ENCODE measurements at regions not wholly inside any gene's neighbourhood (a gene's known extent, or its start where the extent isn't known, plus 50 kb on each side); places are given as distances from the start of the nearest gene placed in this dataset.

DNA sequence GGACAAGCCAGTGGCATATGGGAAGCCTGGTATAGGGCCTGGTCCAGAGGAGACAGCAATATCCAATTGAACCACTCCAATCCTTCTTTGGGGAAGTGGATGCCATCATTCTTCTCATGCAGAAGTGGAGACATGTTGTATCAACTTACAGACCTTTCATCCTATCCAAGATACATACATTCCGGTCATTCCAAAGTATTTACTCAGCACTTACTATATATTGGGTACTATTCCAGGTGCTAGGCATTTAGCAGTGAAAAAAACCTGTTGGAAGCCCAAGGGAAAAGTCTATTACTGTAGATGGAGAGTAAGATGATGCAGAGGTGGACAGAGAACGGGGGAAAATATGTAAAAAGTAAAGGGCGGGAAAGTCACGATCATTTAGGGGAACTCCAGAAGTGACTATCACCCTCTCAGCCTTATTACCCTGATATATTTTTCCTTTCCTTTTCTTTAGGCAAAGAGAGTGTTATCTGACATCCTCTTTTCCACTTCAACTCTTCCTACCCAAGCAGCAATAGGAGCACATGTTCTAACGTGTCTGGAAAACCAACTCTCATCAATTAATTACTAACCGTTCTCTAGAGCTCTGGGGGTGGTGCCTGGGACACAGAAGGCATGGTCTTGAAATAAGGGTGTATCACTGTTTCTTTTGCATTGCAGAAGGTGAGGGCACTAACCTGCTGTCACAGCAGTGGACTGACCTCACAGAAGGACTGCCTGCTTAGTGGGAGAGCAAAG, 210.1 kb upstream of the MAF start:
- no peak overlapping the region for H4K8ac ChIP-seq (ENCODE audit: low read length)
- H3K36me3 ChIP-seq (ENCODE audit: control insufficient read depth in 1 of 2, insufficient read depth in 2 of 2, low read depth in 1 of 2, low read length in 2 of 2): no peaks in the 10 kb centered on the region
- no peaks in the 10 kb centered on the region for H3K9me3 ChIP-seq (ENCODE audit: control insufficient read depth, low read length)
- no peak overlapping the region for H3K14ac ChIP-seq (ENCODE audit: low read length in 2 of 2)
- H2BK5ac ChIP-seq (ENCODE audit: low read depth, low read length, poor library complexity, severe bottlenecking): no peak overlapping the region
- H2AK5ac ChIP-seq (ENCODE audit: low read length, severe bottlenecking): peak overlapping the region; percentile 4
- H3K27ac ChIP-seq (ENCODE audit: low read length, poor library complexity, severe bottlenecking): peak overlapping the region; percentile 25
- H3K18ac ChIP-seq (ENCODE audit: low read depth in 1 of 2, low read length in 2 of 2): no peak overlapping the region
- no peak overlapping the region for H3K4me2 ChIP-seq (ENCODE audit: low read length, poor library complexity, severe bottlenecking)
- H2AFZ ChIP-seq (ENCODE audit: low read depth, low read length): no peak overlapping the region
- no peak overlapping the region for H2BK12ac ChIP-seq (ENCODE audit: low read length in 2 of 2)
- 73% methylated on average over 3 of the region's 6 CpGs for WGBS
- DNase-seq: no peak
- H3K4me1 ChIP-seq (ENCODE audit: control insufficient read depth, insufficient read depth, low read depth, low read length): peaks cover 9% of the 10 kb centered on the region
- H3K4me3 ChIP-seq (ENCODE audit: insufficient read depth in 1 of 2, low read depth in 1 of 2, low read length in 2 of 2): no peak overlapping the region
- no peak overlapping the region for H3K4ac ChIP-seq (ENCODE audit: low read depth in 1 of 2, low read length in 2 of 2)
- H3K27me3 ChIP-seq (ENCODE audit: control insufficient read depth in 1 of 2, insufficient read depth in 1 of 2, low read length in 2 of 2): peaks cover 0 to 21% of the 10 kb centered on the region in 2 experiments
- H3K9ac ChIP-seq (ENCODE audit: low read length): no peak overlapping the region
- no peak overlapping the region for H2BK15ac ChIP-seq (ENCODE audit: low read depth, poor library complexity, severe bottlenecking)
- H3K79me1 ChIP-seq (replicated peaks; ENCODE audit: low read length, poor library complexity, severe bottlenecking): no peaks in the 10 kb centered on the region
- H2BK120ac ChIP-seq (ENCODE audit: low read depth, low read length): no peak overlapping the region
- H4K91ac ChIP-seq (ENCODE audit: low read length): no peak overlapping the region
- no peak overlapping the region for H3K23ac ChIP-seq (ENCODE audit: low read length in 2 of 2)

DNA sequence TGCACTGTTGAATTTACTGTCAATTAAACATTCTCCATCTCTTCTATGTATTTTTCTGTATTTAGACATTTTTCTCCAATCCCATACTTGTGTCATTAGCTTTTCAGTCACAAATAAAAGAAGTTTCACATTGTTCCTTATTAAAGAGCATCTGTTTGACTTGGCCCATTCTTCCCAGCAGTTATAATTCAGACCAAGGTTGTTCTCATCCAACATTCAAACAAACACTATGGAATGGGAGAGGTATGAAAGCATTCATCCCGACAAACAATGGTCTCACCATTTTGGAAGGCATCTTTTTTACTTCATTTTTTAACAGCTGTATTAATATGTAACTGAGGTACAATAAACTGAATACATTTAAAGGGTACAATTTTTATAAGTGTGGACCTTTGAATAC, 208.8 kb upstream of the MAF start:
- Histone ChIP-seq H3K36me3 (ENCODE audit: control insufficient read depth in 1 of 2, insufficient read depth in 2 of 2, low read depth in 1 of 2, low read length in 2 of 2) (no peaks in the 10 kb centered on the region), H4K8ac (ENCODE audit: low read length) (no peak overlapping the region)

DNA sequence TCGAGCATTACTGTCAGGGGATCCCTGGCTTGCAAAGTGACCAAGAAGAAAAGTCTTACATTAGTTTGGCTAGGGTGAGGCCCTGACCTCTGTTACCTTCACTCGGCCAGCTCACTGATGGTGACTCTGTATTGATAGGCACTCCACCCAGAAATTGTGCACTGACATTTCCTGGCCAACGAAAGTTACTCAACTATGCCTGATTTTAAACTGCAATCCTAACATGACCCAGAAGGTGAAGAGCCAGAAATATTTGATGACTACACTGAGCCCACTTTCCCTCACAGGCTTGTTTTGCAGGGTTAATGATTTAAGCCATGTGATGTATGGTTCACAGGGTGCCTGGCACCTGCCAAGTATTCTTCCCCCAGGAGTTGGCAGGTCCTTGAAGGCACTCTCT, 208.2 kb upstream of the MAF start:
- no peak overlapping the region for H2BK5ac ChIP-seq (ENCODE audit: low read depth, low read length, poor library complexity, severe bottlenecking)
- H3K14ac ChIP-seq (ENCODE audit: low read length in 2 of 2): no peak overlapping the region
- H2AFZ ChIP-seq (ENCODE audit: low read depth, low read length): no peak overlapping the region
- H3K9ac ChIP-seq (ENCODE audit: low read length): no peak overlapping the region
- no peaks in the 10 kb centered on the region for H3K9me3 ChIP-seq (ENCODE audit: control insufficient read depth, low read length)
- peaks cover 9% of the 10 kb centered on the region for H3K4me1 ChIP-seq (ENCODE audit: control insufficient read depth, insufficient read depth, low read depth, low read length)
- no peak overlapping the region for H3K4me2 ChIP-seq (ENCODE audit: low read length, poor library complexity, severe bottlenecking)
- no peak overlapping the region for H3K4me3 ChIP-seq (ENCODE audit: insufficient read depth in 1 of 2, low read depth in 1 of 2, low read length in 2 of 2)
- H2AK5ac ChIP-seq (ENCODE audit: low read length, severe bottlenecking): no peak overlapping the region
- no peak overlapping the region for H4K8ac ChIP-seq (ENCODE audit: low read length)
- no peak for DNase-seq
- H3K18ac ChIP-seq (ENCODE audit: low read depth in 1 of 2, low read length in 2 of 2): no peak overlapping the region
- no peak overlapping the region for H2BK120ac ChIP-seq (ENCODE audit: low read depth, low read length)
- H3K36me3 ChIP-seq (ENCODE audit: control insufficient read depth in 1 of 2, insufficient read depth in 2 of 2, low read depth in 1 of 2, low read length in 2 of 2): no peaks in the 10 kb centered on the region
- H3K4ac ChIP-seq (ENCODE audit: low read depth in 1 of 2, low read length in 2 of 2): no peak overlapping the region
- H3K79me1 ChIP-seq (replicated peaks; ENCODE audit: low read length, poor library complexity, severe bottlenecking): no peaks in the 10 kb centered on the region
- H3K27me3 ChIP-seq (ENCODE audit: control insufficient read depth in 1 of 2, insufficient read depth in 1 of 2, low read length in 2 of 2): peaks cover 0 to 33% of the 10 kb centered on the region in 2 experiments
- no peak overlapping the region for H2BK15ac ChIP-seq (ENCODE audit: low read depth, poor library complexity, severe bottlenecking)
- no peak overlapping the region for H2BK12ac ChIP-seq (ENCODE audit: low read length in 2 of 2)
- 62% methylated on average over 3 of the region's 3 CpGs for WGBS
- H4K91ac ChIP-seq (ENCODE audit: low read length): no peak overlapping the region
- H3K23ac ChIP-seq (ENCODE audit: low read length in 2 of 2): no peak overlapping the region
- H3K27ac ChIP-seq (ENCODE audit: low read length, poor library complexity, severe bottlenecking): no peak overlapping the region

More for the DNA sequence above, 208.8 kb upstream of the MAF start:
- H2AFZ ChIP-seq (ENCODE audit: low read depth, low read length): no peak overlapping the region
- H3K4me2 ChIP-seq (ENCODE audit: low read length, poor library complexity, severe bottlenecking): no peak overlapping the region
- H3K4ac ChIP-seq (ENCODE audit: low read depth in 1 of 2, low read length in 2 of 2): no peak overlapping the region
- no peak overlapping the region for H3K27ac ChIP-seq (ENCODE audit: low read length, poor library complexity, severe bottlenecking)
- H2BK12ac ChIP-seq (ENCODE audit: low read length in 2 of 2): no peak overlapping the region
- WGBS: no CpG with 5 or more reads among the region's 1 CpG
- no peak overlapping the region for H2BK120ac ChIP-seq (ENCODE audit: low read depth, low read length)
- H3K79me1 ChIP-seq (replicated peaks; ENCODE audit: low read length, poor library complexity, severe bottlenecking): no peaks in the 10 kb centered on the region
- H3K14ac ChIP-seq (ENCODE audit: low read length in 2 of 2): no peak overlapping the region
- no peak overlapping the region for H3K23ac ChIP-seq (ENCODE audit: low read length in 2 of 2)
- H4K91ac ChIP-seq (ENCODE audit: low read length): no peak overlapping the region
- H3K4me1 ChIP-seq (ENCODE audit: control insufficient read depth, insufficient read depth, low read depth, low read length): peaks cover 9% of the 10 kb centered on the region
- no peak overlapping the region for H3K18ac ChIP-seq (ENCODE audit: low read depth in 1 of 2, low read length in 2 of 2)
- H3K9me3 ChIP-seq (ENCODE audit: control insufficient read depth, low read length): no peaks in the 10 kb centered on the region
- no peak overlapping the region for H3K9ac ChIP-seq (ENCODE audit: low read length)
- no peak overlapping the region for H2AK5ac ChIP-seq (ENCODE audit: low read length, severe bottlenecking)
- H2BK5ac ChIP-seq (ENCODE audit: low read depth, low read length, poor library complexity, severe bottlenecking): no peak overlapping the region
- H3K27me3 ChIP-seq (ENCODE audit: control insufficient read depth in 1 of 2, insufficient read depth in 1 of 2, low read length in 2 of 2): peaks cover 0 to 33% of the 10 kb centered on the region in 2 experiments
- no peak overlapping the region for H3K4me3 ChIP-seq (ENCODE audit: insufficient read depth in 1 of 2, low read depth in 1 of 2, low read length in 2 of 2)
- DNase-seq: no peak
- no peak overlapping the region for H2BK15ac ChIP-seq (ENCODE audit: low read depth, poor library complexity, severe bottlenecking)

DNA sequence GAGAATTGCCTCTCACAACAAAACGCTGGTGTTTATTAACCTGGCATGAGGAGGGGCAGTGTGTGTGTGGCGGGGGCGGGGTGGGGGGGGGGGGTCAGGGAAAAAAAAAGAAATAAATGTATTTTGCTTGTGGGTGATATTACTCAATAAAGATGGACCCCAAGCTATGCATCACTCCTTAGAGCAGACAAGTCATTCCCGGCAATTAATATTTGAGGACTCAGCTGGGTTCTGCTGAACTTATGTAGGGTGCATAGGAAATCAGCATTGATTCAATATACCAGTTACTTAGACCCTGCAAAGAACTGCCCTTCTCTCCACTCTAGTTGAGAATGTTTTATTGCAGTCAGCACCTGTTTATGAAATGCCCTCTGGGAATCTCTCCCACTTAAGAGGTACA, 206.2 kb upstream of the MAF start:
- Histone ChIP-seq H3K9ac (ENCODE audit: low read length) (no peak overlapping the region), H3K4me2 (ENCODE audit: low read length, poor library complexity, severe bottlenecking) (no peak overlapping the region), H3K79me1 (replicated peaks; ENCODE audit: low read length, poor library complexity, severe bottlenecking) (no peaks in the 10 kb centered on the region), H3K36me3 (ENCODE audit: control insufficient read depth in 1 of 2, insufficient read depth in 2 of 2, low read depth in 1 of 2, low read length in 2 of 2) (no peaks in the 10 kb centered on the region), H3K4me3 (ENCODE audit: insufficient read depth in 1 of 2, low read depth in 1 of 2, low read length in 2 of 2) (no peak overlapping the region), H4K8ac (ENCODE audit: low read length) (no peak overlapping the region), H3K4ac (ENCODE audit: low read depth in 1 of 2, low read length in 2 of 2) (no peak overlapping the region), H2BK5ac (ENCODE audit: low read depth, low read length, poor library complexity, severe bottlenecking) (no peak overlapping the region), H3K27ac (ENCODE audit: low read length, poor library complexity, severe bottlenecking) (no peak overlapping the region), H2AFZ (ENCODE audit: low read depth, low read length) (no peak overlapping the region), H2AK5ac (ENCODE audit: low read length, severe bottlenecking) (no peak overlapping the region), H3K4me1 (ENCODE audit: control insufficient read depth, insufficient read depth, low read depth, low read length) (peaks cover 9% of the 10 kb centered on the region), H3K23ac (ENCODE audit: low read length in 2 of 2) (no peak overlapping the region), H4K91ac (ENCODE audit: low read length) (no peak overlapping the region), H2BK12ac (ENCODE audit: low read length in 2 of 2) (no peak overlapping the region), H2BK15ac (ENCODE audit: low read depth, poor library complexity, severe bottlenecking) (no peak overlapping the region), H2BK120ac (ENCODE audit: low read depth, low read length) (no peak overlapping the region), H3K18ac (ENCODE audit: low read depth in 1 of 2, low read length in 2 of 2) (no peak overlapping the region), H3K27me3 (ENCODE audit: control insufficient read depth in 1 of 2, insufficient read depth in 1 of 2, low read length in 2 of 2) (peaks cover 0 to 33% of the 10 kb centered on the region in 2 experiments), H3K14ac (ENCODE audit: low read length in 2 of 2) (no peak overlapping the region), H3K9me3 (ENCODE audit: control insufficient read depth, low read length) (no peaks in the 10 kb centered on the region)
- 84% methylated on average over 3 of the region's 4 CpGs for WGBS
- DNase-seq: no peak
